HL-60 (cell line): ENCODE measurements at regions not wholly inside any gene's neighbourhood (a gene's known extent, or its start where the extent isn't known, plus 50 kb on each side); places are given as distances from the start of the nearest gene placed in this dataset.

Source experiments
- POLR2AphosphoS5 ChIP-seq: IDR thresholded peaks from 2 replicates; pipeline ENCODE4 v1.6.1; 2012; ENCODE audit warnings: low read depth
- TF ChIP-seq, protein P1 (sequence below): IDR thresholded peaks from one replicate; pipeline ENCODE4 v1.5.1; 2011; ENCODE audit warnings: low read length, control low read depth, inconsistent platforms; ENCODE audit not compliant: insufficient read depth

DNA sequence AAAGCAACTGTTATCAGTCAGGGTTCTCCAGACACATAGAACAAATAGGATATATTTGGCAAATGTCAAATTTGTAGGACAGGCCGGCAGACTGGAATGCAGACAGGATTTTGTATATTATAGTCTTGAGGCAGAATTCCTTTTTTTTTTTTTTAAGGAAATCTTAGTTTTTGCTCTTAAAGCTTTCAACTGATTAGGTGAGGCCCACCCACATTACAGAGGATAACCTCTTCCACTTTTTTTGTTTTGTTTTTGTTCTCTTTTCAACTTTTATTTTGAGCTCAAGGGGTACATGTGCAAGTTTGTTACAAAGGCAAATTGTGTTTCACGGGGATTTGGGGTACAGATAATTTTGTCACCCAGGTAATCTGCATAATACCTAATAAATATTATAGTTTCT is 350.2 kb upstream of the CHAC2 start:
- TF ChIP-seq, protein P1, sequence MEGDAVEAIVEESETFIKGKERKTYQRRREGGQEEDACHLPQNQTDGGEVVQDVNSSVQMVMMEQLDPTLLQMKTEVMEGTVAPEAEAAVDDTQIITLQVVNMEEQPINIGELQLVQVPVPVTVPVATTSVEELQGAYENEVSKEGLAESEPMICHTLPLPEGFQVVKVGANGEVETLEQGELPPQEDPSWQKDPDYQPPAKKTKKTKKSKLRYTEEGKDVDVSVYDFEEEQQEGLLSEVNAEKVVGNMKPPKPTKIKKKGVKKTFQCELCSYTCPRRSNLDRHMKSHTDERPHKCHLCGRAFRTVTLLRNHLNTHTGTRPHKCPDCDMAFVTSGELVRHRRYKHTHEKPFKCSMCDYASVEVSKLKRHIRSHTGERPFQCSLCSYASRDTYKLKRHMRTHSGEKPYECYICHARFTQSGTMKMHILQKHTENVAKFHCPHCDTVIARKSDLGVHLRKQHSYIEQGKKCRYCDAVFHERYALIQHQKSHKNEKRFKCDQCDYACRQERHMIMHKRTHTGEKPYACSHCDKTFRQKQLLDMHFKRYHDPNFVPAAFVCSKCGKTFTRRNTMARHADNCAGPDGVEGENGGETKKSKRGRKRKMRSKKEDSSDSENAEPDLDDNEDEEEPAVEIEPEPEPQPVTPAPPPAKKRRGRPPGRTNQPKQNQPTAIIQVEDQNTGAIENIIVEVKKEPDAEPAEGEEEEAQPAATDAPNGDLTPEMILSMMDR: no peak
- TF ChIP-seq POLR2AphosphoS5: no peak
